Amniotic epithelial cell (primary cell): ENCODE measurements at regions not wholly inside any gene's neighbourhood (a gene's known extent, or its start where the extent isn't known, plus 50 kb on each side); places are given as distances from the start of the nearest gene placed in this dataset.
A peak's percentile ranks its signal among the peaks of the same experiment; 100 is the strongest.

ENCODE experiments used
- DNase-seq: peaks from one replicate; pipeline ENCODE4 v3.0.0-alpha.2; 2010; ENCODE audit warnings: low read depth

DNA sequence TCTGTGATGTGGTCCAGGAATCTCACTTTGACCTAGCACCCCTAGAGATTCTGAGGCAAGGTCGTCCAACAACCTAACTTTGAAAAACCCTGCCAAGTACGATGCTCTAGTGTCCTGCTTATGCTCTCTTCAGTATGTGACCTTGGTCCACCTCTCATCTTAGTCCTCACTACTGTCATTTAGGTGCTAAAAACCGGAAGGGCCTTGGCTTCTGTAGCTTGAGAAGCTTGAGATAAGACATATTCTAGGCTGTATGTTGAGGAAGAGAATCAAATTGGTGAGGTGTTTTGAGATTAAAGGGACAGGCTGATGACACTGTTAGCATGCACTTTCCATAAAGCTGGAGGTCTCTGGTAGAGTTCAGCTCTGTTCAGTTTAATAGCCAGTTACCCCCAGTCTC lies 57.0 kb upstream of the MTPN start:
- DNase-seq: no peak

DNA sequence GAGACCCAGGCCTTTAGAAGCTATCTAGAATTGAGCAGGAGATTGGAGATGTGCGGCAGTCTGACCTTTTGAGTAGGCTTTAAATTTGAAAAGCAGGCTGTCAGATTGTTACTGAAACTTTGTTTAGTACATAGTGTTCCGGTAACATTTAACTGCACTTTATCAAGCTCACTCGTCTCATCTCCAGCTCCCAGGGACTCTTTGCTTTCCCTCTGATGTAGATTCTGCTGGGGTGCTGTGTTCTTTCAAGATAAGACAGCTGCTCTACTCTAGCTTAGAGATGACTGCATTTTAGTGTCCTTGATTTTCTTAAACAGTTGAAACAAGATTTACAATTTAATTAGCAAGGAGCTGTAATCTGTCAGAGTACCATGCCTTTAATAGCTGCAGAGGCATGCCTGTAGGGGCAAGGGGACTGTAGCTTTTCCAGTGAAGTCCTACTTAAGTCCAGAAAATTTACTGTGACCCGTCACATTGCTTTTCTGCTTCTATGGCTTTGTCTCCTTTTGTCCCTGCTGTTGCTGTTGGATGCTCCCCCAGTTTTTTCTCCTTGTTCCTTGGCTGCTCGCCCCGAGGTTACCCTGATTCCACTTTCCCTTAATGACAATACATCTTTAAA lies 56.4 kb upstream of the MTPN start:
- DNase-seq: peak; percentile 98

DNA sequence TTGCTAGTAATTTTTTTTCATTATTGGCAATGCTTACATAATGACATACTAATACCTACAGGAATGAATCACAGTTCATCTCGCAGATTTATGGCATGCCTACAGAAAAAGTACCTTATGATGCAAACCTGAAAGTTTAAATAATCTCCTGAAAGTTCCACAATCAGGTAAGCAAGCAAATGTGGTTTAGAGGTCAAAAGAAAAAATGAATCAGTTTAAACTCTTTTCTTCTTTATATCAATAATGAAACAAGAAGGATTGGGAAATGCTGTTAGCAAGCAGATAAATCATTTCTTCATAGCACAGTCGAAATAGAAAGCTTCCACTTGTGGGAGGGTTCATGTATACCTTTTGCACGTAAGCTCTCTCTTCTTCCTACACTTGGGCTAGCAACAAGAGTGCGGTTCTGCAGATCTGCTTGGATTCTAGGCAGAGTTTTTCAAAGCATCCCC lies 53.7 kb upstream of the MTPN start:
- no peak for DNase-seq

DNA sequence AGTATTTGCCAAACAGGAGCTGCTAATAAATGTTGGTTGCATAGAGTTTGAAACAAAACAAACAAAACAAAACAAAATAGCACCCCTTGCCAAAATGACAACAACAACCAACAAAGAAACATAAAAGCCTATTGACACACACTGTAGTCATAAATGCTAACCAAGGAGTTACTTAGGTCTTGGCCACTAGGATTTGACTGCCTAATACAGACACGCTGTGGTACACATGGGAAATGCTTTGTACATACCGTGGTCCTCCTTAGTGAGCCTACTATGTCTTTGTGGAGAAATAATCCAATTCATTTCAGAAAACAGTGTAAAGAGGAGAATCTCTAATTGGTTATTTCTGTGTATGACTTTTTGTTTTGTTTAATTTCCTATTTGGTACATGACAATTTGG lies 53.2 kb upstream of the MTPN start:
- DNase-seq: no peak

DNA sequence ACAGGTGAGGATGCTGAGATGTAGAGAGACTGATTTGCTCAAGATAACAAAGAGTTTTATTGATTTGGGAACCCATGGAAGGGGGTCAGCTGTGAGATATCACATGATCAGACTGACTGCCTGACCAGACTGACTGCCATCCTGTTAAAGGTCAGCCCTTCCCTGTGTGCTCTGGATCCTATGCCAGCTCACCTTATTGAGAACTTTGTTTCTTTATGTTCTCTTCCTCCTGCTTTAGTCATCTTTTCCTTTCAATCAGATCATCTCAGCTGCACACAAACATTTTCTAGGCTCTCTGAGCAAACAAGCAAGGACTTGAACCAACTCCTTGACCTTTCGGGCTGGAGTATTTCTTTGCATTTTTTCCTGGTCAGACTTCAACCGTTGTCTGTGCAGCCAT lies 50.0 kb upstream of the MTPN start:
- DNase-seq: no peak
